ENCODE measurements at regions not wholly inside any gene's neighbourhood (a gene's known extent, or its start where the extent isn't known, plus 50 kb on each side); places are given as distances from the start of the nearest gene placed in this dataset.

DNA sequence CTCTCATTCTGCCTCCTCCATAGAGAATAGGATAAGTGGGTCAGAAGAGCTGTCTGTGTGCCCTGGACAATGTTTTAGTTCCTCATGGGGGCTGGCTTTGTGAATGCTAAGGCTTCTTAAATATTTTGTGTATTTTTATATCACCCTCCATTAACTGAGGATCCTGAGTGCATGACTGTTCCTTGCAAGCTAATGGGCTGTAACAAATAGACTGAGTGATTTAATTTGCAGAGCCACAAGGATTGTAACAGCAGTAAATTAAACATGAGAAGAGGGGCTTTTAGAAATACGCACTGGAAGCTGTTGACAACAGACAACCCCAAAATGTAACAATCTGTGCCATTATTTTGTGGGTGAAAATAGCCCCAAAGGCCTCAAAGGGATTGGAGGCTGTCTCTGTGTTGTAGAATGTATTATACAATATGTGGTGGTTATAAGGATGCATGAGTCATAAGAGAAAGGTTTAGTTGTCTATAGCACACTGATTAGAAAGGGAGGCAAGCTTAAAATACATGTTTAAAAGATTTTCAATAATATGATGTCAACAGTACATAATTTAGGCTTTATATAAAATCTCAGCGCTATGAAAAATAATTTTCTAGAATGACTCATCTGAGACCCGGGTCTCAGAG is 152.7 kb upstream of the ACTBL2 start:
- TF ChIP-seq ZNF274 (IDR thresholded peaks at IDR 0.05; ENCODE audit: low read depth, low read length) (no peak), YY1 (IDR thresholded peaks at IDR 0.05; ENCODE audit: insufficient read depth, insufficient read length) (no peak), SUZ12 (IDR thresholded peaks at IDR 0.05; ENCODE audit: extremely low read depth, insufficient read depth, insufficient read length) (no peak)
